Neural cell (in vitro differentiated cells): ENCODE measurements at regions not wholly inside any gene's neighbourhood (a gene's known extent, or its start where the extent isn't known, plus 50 kb on each side); places are given as distances from the start of the nearest gene placed in this dataset.

ENCODE experiments used
- H2AFZ ChIP-seq: fragments of 200-600, 300-800 bp; sonication (generic), shearing (Covaris generic); 2 replicates; pipeline ENCODE4 v1.6.0; 2014; ENCODE audit warnings: low read depth, mild to moderate bottlenecking, antibody characterized with exemption, low read length, moderate library complexity
- H3F3A ChIP-seq: fragments of 200-600 bp; shearing (Covaris generic); 2 replicates; pipeline ENCODE4 v1.6.1; 2016; ENCODE audit warnings: mild to moderate bottlenecking, moderate library complexity, mixed read lengths, antibody characterized with exemption, low read length; ENCODE audit not compliant: insufficient read depth, poor library complexity, severe bottlenecking
- H3K27ac ChIP-seq: fragments of 200-600, 300-800 bp; sonication (generic), shearing (Covaris generic); 2 replicates; pipeline ENCODE4 v1.5.1; 2014; ENCODE audit warnings: mild to moderate bottlenecking, low read length, moderate library complexity
- H3K27me3 ChIP-seq: fragments of 300-800, 200-600 bp; sonication (generic), shearing (Covaris generic); 2 replicates; pipeline ENCODE4 v1.6.0; 2014; ENCODE audit warnings: mild to moderate bottlenecking, low read depth, low read length, moderate library complexity; ENCODE audit not compliant: insufficient read depth
- H3K36me3 ChIP-seq: fragments of 300-800, 200-600 bp; sonication (generic), shearing (Covaris generic); 2 replicates; pipeline ENCODE4 v1.5.1; 2014; ENCODE audit warnings: mild to moderate bottlenecking, antibody characterized with exemption, low read length, moderate library complexity; ENCODE audit not compliant: insufficient read depth
- H3K4me2 ChIP-seq: fragments of 300-800, 200-600 bp; sonication (generic), shearing (Covaris generic); 2 replicates; pipeline ENCODE4 v1.6.0; 2014; ENCODE audit warnings: mild to moderate bottlenecking, low read length
- H3K4me3 ChIP-seq: fragments of 300-800, 200-600 bp; sonication (generic), shearing (Covaris generic); 2 replicates; pipeline ENCODE4 v1.5.1; 2014; ENCODE audit warnings: mild to moderate bottlenecking, low read length, moderate library complexity
- H3K79me2 ChIP-seq: fragments of 200-600 bp; shearing (Covaris generic); replicated peaks from 2 replicates; pipeline ENCODE4 v1.6.0; 2014; ENCODE audit warnings: mild to moderate bottlenecking, low read length, moderate library complexity; ENCODE audit not compliant: insufficient read depth
- H3K9ac ChIP-seq: fragments of 300-800, 200-600 bp; sonication (generic), shearing (Covaris generic); 2 replicates; pipeline ENCODE4 v1.6.1; 2016; ENCODE audit warnings: mild to moderate bottlenecking, low read length, mixed read lengths
- H3K9me2 ChIP-seq: fragments of 200-600 bp; shearing (Covaris generic); 2 replicates; pipeline ENCODE4 v1.6.1; 2016; ENCODE audit warnings: mild to moderate bottlenecking, low read length, mixed read lengths; ENCODE audit not compliant: insufficient read depth
- H3K9me3 ChIP-seq: fragments of 200-600, 300-800 bp; sonication (generic), shearing (Covaris generic); 2 replicates; pipeline ENCODE4 v1.6.1; 2016; ENCODE audit warnings: mild to moderate bottlenecking, mixed run types, low read length, moderate library complexity, mixed read lengths
- H4K20me1 ChIP-seq: fragments of 200-600 bp; shearing (Covaris generic); 2 replicates; pipeline ENCODE4 v1.6.1; 2016; ENCODE audit warnings: mild to moderate bottlenecking, mixed run types; ENCODE audit not compliant: insufficient read depth
- CTCF ChIP-seq: fragments of 450-650 bp; IDR thresholded peaks from 2 replicates; pipeline ENCODE4 v1.5.1; 2014; ENCODE audit warnings: antibody characterized with exemption, mild to moderate bottlenecking, moderate library complexity; ENCODE audit not compliant: poor library complexity, severe bottlenecking
- EP300 ChIP-seq: fragments of 450-650 bp; conservative IDR thresholded peaks from 2 replicates; pipeline ENCODE4 v1.6.1; 2014; ENCODE audit warnings: antibody characterized with exemption, mild to moderate bottlenecking, moderate library complexity; ENCODE audit not compliant: poor library complexity, severe bottlenecking
- EZH2 ChIP-seq: fragments of 200-600, 300-800 bp; shearing (Covaris generic), sonication (generic); IDR thresholded peaks from 2 replicates; pipeline ENCODE4 v1.6.1; 2014; ENCODE audit warnings: antibody characterized with exemption, low read length, borderline replicate concordance, mild to moderate bottlenecking; ENCODE audit not compliant: insufficient read depth, poor library complexity, severe bottlenecking
- RAD21 ChIP-seq: fragments of 450-650 bp; conservative IDR thresholded peaks from 2 replicates; pipeline ENCODE4 v1.6.1; 2014; ENCODE audit warnings: antibody characterized with exemption, mild to moderate bottlenecking, moderate library complexity
- SMC3 ChIP-seq: fragments of 450-650 bp; conservative IDR thresholded peaks from 2 replicates; pipeline ENCODE4 v1.6.1; 2014; ENCODE audit warnings: antibody characterized with exemption, mild to moderate bottlenecking, moderate library complexity; ENCODE audit not compliant: poor library complexity
- TAF1 ChIP-seq: IDR thresholded peaks from 2 replicates; pipeline ENCODE4 v1.6.1; 2012; ENCODE audit warnings: low read depth
- TF ChIP-seq, protein P1 (sequence below): IDR thresholded peaks from 2 replicates; pipeline ENCODE4 v1.6.1; 2012; ENCODE audit warnings: borderline replicate concordance

- H3K27ac ChIP-seq: no peak overlapping the region
- no peaks in the 10 kb centered on the region for H4K20me1 ChIP-seq
- no peak overlapping the region for H2AFZ ChIP-seq
- no peak overlapping the region for H3K9ac ChIP-seq
- no peaks in the 10 kb centered on the region for H3K9me2 ChIP-seq
- H3K79me2 ChIP-seq: no peaks in the 10 kb centered on the region
- no peaks in the 10 kb centered on the region for H3F3A ChIP-seq
- H3K4me2 ChIP-seq: no peak overlapping the region
- no peak overlapping the region for H3K4me3 ChIP-seq
- no peak for TF ChIP-seq EZH2
- peak; percentile 76 for TF ChIP-seq RAD21
- TF ChIP-seq SMC3: peak; percentile 77
- TF ChIP-seq CTCF: peak; percentile 66
- H3K36me3 ChIP-seq: no peaks in the 10 kb centered on the region
- H3K27me3 ChIP-seq: no peaks in the 10 kb centered on the region
- H3K9me3 ChIP-seq: no peaks in the 10 kb centered on the region
Measured at GRCh38 chr6:50128420-50129005, 78.8 kb upstream of the DEFB112 start.

GRCh38 chr6:50135968-50136367, 86.2 kb upstream of the DEFB112 start:
- H4K20me1 ChIP-seq: no peaks in the 10 kb centered on the region
- H3K4me3 ChIP-seq: no peak overlapping the region
- no peak overlapping the region for H3K27ac ChIP-seq
- H3K9me3 ChIP-seq: no peaks in the 10 kb centered on the region
- no peak for TF ChIP-seq EZH2
- no peak for TF ChIP-seq CTCF
- TF ChIP-seq, protein P1, sequence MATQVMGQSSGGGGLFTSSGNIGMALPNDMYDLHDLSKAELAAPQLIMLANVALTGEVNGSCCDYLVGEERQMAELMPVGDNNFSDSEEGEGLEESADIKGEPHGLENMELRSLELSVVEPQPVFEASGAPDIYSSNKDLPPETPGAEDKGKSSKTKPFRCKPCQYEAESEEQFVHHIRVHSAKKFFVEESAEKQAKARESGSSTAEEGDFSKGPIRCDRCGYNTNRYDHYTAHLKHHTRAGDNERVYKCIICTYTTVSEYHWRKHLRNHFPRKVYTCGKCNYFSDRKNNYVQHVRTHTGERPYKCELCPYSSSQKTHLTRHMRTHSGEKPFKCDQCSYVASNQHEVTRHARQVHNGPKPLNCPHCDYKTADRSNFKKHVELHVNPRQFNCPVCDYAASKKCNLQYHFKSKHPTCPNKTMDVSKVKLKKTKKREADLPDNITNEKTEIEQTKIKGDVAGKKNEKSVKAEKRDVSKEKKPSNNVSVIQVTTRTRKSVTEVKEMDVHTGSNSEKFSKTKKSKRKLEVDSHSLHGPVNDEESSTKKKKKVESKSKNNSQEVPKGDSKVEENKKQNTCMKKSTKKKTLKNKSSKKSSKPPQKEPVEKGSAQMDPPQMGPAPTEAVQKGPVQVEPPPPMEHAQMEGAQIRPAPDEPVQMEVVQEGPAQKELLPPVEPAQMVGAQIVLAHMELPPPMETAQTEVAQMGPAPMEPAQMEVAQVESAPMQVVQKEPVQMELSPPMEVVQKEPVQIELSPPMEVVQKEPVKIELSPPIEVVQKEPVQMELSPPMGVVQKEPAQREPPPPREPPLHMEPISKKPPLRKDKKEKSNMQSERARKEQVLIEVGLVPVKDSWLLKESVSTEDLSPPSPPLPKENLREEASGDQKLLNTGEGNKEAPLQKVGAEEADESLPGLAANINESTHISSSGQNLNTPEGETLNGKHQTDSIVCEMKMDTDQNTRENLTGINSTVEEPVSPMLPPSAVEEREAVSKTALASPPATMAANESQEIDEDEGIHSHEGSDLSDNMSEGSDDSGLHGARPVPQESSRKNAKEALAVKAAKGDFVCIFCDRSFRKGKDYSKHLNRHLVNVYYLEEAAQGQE: no peak
- no peak for TF ChIP-seq RAD21
- H3K9ac ChIP-seq: no peak overlapping the region
- H2AFZ ChIP-seq: no peak overlapping the region
- no peak overlapping the region for H3K4me2 ChIP-seq
- H3K36me3 ChIP-seq: no peaks in the 10 kb centered on the region
- H3K79me2 ChIP-seq: no peaks in the 10 kb centered on the region
- no peaks in the 10 kb centered on the region for H3K9me2 ChIP-seq
- H3K27me3 ChIP-seq: no peaks in the 10 kb centered on the region
- H3F3A ChIP-seq: no peaks in the 10 kb centered on the region

DNA sequence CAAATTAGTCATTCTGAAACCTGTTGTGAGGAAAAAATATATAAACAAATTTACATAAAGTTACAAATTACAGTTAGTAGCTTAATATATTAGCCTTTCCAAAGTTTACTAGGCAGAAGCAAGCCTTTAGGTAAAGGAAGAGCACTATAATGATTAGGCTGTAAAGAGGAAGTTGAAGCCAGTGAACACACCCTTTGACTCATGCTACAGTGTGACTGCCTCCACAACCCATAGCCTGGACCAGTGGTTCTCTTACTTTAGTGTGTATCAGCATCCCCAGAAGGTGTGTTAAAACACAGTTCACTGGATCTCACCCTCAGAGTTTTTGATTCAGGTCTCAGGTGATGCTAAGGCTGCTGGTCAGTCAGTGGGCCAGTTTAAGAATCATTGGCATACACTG, 91.4 kb upstream of the DEFB112 start:
- TF ChIP-seq SMC3 (no peak), EZH2 (no peak), EP300 (no peak), TAF1 (no peak)
- TF ChIP-seq, protein P1: no peak
- Histone ChIP-seq H4K20me1 (no peaks in the 10 kb centered on the region), H3K4me3 (no peak overlapping the region), H3K36me3 (no peaks in the 10 kb centered on the region), H3K9ac (no peak overlapping the region), H3K4me2 (no peak overlapping the region), H3K9me3 (no peaks in the 10 kb centered on the region), H3K79me2 (no peaks in the 10 kb centered on the region), H3K27me3 (no peaks in the 10 kb centered on the region), H3K27ac (no peak overlapping the region), H3K9me2 (no peaks in the 10 kb centered on the region), H2AFZ (no peak overlapping the region), H3F3A (no peaks in the 10 kb centered on the region)
